Coronary artery (tissue), 2 donors: ENCODE measurements at regions not wholly inside any gene's neighbourhood (a gene's known extent, or its start where the extent isn't known, plus 50 kb on each side); places are given as distances from the start of the nearest gene placed in this dataset.

Source experiments
- DNase-seq: peaks from one replicate; pipeline ENCODE4 v3.0.0-alpha.2; 2017; ENCODE audit warnings: low spot score
- H3K27ac ChIP-seq, 2 donors: fragments of 200-600 bp; sonication (generic); one replicate each; pipeline ENCODE4 v1.5.1; 2016 to 2019
- H3K4me3 ChIP-seq: fragments of 200-600 bp; sonication (generic); 2 replicates; pipeline ENCODE4 v1.5.1; 2016; ENCODE audit warnings: mild to moderate bottlenecking, moderate library complexity
- TF ChIP-seq, protein P1 (sequence below): fragments of 200-600 bp; sonication (generic); IDR thresholded peaks from one replicate; pipeline ENCODE4 v1.5.1; 2019; ENCODE audit warnings: antibody characterized with exemption

- H3K27ac ChIP-seq = no peak overlapping the region
- no peak for DNase-seq
- no peak overlapping the region for H3K4me3 ChIP-seq
- TF ChIP-seq, protein P1, sequence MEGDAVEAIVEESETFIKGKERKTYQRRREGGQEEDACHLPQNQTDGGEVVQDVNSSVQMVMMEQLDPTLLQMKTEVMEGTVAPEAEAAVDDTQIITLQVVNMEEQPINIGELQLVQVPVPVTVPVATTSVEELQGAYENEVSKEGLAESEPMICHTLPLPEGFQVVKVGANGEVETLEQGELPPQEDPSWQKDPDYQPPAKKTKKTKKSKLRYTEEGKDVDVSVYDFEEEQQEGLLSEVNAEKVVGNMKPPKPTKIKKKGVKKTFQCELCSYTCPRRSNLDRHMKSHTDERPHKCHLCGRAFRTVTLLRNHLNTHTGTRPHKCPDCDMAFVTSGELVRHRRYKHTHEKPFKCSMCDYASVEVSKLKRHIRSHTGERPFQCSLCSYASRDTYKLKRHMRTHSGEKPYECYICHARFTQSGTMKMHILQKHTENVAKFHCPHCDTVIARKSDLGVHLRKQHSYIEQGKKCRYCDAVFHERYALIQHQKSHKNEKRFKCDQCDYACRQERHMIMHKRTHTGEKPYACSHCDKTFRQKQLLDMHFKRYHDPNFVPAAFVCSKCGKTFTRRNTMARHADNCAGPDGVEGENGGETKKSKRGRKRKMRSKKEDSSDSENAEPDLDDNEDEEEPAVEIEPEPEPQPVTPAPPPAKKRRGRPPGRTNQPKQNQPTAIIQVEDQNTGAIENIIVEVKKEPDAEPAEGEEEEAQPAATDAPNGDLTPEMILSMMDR = no peak
Measured at GRCh38 chr17:79169861-79170260, 95.2 kb downstream of the ENGASE start.

DNA sequence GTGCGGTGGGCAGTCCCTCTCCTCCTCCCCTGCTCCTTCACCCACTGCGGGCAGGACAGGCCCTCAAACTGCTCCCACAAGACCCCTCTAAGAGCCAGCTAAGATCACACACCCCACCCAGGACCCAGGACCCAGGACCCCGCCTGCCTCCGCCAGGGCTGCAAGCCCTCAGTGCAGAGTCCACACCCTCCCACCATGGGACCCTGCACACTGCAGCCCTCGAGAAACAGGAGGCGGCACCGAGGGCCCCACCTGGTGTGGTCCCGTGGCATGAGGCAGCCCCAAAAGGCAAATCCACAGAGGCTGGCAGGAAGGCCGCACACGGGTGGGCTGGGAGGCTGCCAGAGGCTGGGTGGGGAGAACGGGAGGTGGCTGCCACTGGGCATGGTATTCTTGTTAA lies 94.7 kb downstream of the ENGASE start:
- DNase-seq = no peak
- Histone ChIP-seq H3K4me3 (no peak overlapping the region), H3K27ac (no peak overlapping the region)
- TF ChIP-seq, protein P1 = no peak

DNA sequence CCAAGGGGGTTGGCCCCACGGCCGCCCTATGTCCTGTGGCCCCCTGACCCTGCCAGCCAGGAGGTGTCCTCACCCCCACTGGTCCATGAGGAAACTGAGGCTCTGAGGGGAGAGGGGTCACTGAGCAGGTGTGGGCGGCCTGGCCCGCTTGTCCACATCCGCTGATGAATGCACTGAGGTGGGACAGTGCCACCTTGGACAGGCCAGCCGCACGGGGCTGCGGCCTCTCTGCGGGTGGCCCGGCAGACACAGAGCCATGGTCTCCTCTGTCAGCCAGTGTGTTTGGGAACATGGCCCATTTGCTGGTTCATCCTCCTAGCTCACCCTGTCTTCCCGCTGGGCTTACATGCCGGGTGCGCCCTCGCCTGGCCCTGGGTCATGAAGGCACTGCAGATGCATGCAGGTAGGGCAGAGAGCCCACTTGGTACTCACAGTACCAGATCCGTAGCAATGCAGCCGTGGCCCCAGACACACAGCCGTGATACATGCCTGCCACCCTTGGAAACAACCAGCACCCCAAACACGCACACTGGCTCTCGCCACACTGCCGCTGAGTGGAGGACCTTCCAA lies 93.9 kb downstream of the ENGASE start:
- TF ChIP-seq, protein P1 = no peak
- no peak for DNase-seq
- Histone ChIP-seq H3K27ac (no peak overlapping the region), H3K4me3 (no peak overlapping the region)

DNA sequence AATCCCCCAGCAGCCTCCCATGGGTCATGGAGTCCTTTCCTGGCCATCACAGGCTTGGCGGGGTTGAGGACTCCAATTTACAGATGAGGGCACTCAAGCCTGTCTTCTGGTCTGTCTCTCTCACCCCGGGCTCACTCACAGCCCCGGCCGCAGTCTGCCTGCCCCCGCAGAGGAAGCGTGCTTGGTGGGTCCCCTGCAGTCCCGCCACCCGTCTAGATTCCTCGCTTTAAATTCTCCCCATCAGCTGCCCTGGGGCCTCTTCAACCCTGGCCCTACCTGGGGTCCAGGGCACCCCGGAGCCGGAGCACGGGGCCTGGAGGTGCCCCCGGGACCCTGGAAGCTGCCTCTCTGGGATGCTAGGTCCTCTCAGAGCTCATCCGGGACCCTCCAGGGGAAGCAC lies 92.9 kb downstream of the ENGASE start:
- TF ChIP-seq, protein P1 = no peak
- no peak for DNase-seq
- H3K4me3 ChIP-seq = no peak overlapping the region
- H3K27ac ChIP-seq = no peak overlapping the region

DNA sequence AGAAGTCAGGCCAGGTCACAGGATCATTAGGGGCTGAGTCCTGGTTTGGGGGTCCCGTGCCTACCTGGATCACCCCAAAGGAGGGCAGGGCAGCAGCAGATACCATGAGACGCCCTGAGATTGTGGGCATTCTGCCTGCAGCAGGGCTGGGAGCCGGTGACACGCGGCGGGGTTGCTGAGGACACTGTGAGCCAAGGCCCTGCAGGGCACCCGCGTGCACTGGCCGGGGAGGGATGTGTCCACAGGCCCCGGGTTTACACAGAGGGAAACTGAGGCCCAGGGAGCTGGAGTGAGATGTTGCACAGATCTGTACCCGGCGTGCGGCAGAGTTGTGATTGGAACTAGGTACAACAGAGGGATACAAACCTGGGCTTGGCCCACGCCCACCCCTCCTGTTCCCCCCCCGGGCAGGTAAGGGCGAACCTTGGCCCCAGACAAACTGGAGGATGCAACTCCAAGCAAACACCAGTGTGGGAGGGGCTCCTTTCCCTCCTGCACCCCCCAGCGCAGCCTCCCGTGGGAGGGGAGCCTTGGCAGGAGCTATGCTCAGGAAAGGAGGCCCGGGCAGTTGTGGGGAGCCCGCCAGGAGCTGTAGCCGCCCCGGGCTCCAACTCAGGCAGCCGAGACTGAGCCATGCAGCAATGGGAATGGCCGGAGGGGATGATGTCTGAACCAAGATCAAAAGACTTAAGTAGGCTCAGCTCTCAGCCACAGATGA lies 91.3 kb downstream of the ENGASE start:
- DNase-seq = no peak
- Histone ChIP-seq H3K4me3 (no peak overlapping the region), H3K27ac (no peak overlapping the region)
- TF ChIP-seq, protein P1 = no peak

- TF ChIP-seq, protein P1 = no peak
- no peak for DNase-seq
- no peak overlapping the region for H3K4me3 ChIP-seq
Measured at GRCh38 chr17:79164913-79165695, 90.5 kb downstream of the ENGASE start.

More at GRCh38 chr17:79164913-79165695, 90.5 kb downstream of the ENGASE start:
- no peak overlapping the region for H3K27ac ChIP-seq
